NCI-H748 (cell line): ENCODE measurements at regions not wholly inside any gene's neighbourhood (a gene's known extent, or its start where the extent isn't known, plus 50 kb on each side); places are given as distances from the start of the nearest gene placed in this dataset.

ENCODE experiments used
- DNase-seq: peaks from one replicate; lab custom pipeline; 2025; ENCODE audit not compliant: unreplicated experiment; lab: John Stamatoyannopoulos, UW

GRCh38 chr2:18325118-18325517 is 235.3 kb downstream of the RDH14 start:
- DNase-seq: peak; percentile 15

GRCh38 chr2:18319987-18320386 is 240.5 kb downstream of the RDH14 start:
- DNase-seq: no peak

- DNase-seq: no peak
Measured at GRCh38 chr2:18317017-18317416, 243.4 kb downstream of the RDH14 start.

GRCh38 chr2:18312818-18313217 is 247.6 kb downstream of the RDH14 start:
- no peak for DNase-seq

- DNase-seq: peak; percentile 95
Measured at GRCh38 chr2:18311420-18312195, 248.8 kb downstream of the RDH14 start.

GRCh38 chr2:18309627-18310026 is 250.8 kb downstream of the RDH14 start:
- DNase-seq: no peak

- DNase-seq: no peak
Measured at GRCh38 chr2:18309188-18309587, 251.3 kb downstream of the RDH14 start.

GRCh38 chr2:18304849-18305248 is 255.6 kb downstream of the RDH14 start:
- no peak for DNase-seq

GRCh38 chr2:18301421-18302139 is 258.9 kb downstream of the RDH14 start:
- DNase-seq: no peak

- peak; percentile 20 for DNase-seq
Measured at GRCh38 chr2:18299423-18300212, 260.8 kb downstream of the RDH14 start.

GRCh38 chr2:18297534-18298058 is 262.9 kb downstream of the RDH14 start:
- DNase-seq: no peak

GRCh38 chr2:18290386-18290785 is 270.1 kb downstream of the RDH14 start:
- no peak for DNase-seq

- no peak for DNase-seq
Measured at GRCh38 chr2:18286897-18287296, 273.6 kb downstream of the RDH14 start.

- DNase-seq: no peak
Measured at GRCh38 chr2:18284331-18284730, 276.1 kb downstream of the RDH14 start.

GRCh38 chr2:18282026-18282425 is 278.4 kb downstream of the RDH14 start:
- no peak for DNase-seq

GRCh38 chr2:18276583-18277075 is 283.8 kb downstream of the RDH14 start:
- DNase-seq: no peak

- no peak for DNase-seq
Measured at GRCh38 chr2:18273205-18273604, 287.2 kb downstream of the RDH14 start.

- no peak for DNase-seq
Measured at GRCh38 chr2:18272148-18272494, 288.3 kb downstream of the RDH14 start.

- DNase-seq: no peak
Measured at GRCh38 chr2:18271370-18272147, 288.9 kb downstream of the RDH14 start.

GRCh38 chr2:18268400-18268799 is 292.1 kb downstream of the RDH14 start:
- no peak for DNase-seq

GRCh38 chr2:18267501-18267900 is 293.0 kb downstream of the RDH14 start:
- DNase-seq: no peak
